ENCODE measurements at regions not wholly inside any gene's neighbourhood (a gene's known extent, or its start where the extent isn't known, plus 50 kb on each side); places are given as distances from the start of the nearest gene placed in this dataset.
A peak's percentile ranks its signal among the peaks of the same experiment; 100 is the strongest.

GRCh38 chr2:150555611-150556356, 68.3 kb upstream of the RND3 start:
- no peak overlapping the region for H3K4me3 ChIP-seq
- H3K9me3 ChIP-seq = no peaks in the 10 kb centered on the region
- no peak for DNase-seq
- no peaks in the 10 kb centered on the region for H3K4me1 ChIP-seq
- no peak for TF ChIP-seq CTCF (IDR thresholded peaks at IDR 0.05)
- TF ChIP-seq POLR2A (IDR thresholded peaks at IDR 0.05) = no peak
- H3K27ac ChIP-seq = no peak overlapping the region
- H3K36me3 ChIP-seq = no peaks in the 10 kb centered on the region
- no peaks in the 10 kb centered on the region for H3K27me3 ChIP-seq

DNA sequence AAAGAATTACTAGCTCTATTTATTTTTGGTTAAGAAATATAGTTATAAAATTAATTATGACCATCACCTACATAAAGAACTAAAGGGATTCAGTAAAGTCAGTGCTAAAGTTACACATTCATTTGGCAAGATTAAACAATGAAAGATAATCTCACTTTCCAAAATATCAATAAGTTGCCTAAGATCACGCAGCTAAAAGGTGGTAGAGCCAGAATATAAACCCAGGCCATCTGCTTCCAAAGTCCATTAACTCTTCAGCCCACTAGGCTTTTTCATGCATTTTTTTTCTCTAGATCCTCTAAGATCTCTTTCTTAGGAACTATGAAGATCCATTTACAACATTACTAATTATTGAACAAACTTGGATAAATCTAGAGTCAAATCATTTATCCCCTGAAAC, 66.6 kb upstream of the RND3 start:
- H3K9me3 ChIP-seq = no peaks in the 10 kb centered on the region
- H3K4me3 ChIP-seq = no peak overlapping the region
- no peaks in the 10 kb centered on the region for H3K36me3 ChIP-seq
- no peaks in the 10 kb centered on the region for H3K27me3 ChIP-seq
- H3K27ac ChIP-seq = no peak overlapping the region
- no peak for TF ChIP-seq POLR2A (IDR thresholded peaks at IDR 0.05)
- no peak for TF ChIP-seq CTCF (IDR thresholded peaks at IDR 0.05)
- H3K4me1 ChIP-seq = no peaks in the 10 kb centered on the region
- DNase-seq = no peak

- no peaks in the 10 kb centered on the region for H3K4me1 ChIP-seq
- H3K36me3 ChIP-seq = no peaks in the 10 kb centered on the region
- H3K9me3 ChIP-seq = no peaks in the 10 kb centered on the region
- H3K27ac ChIP-seq = no peak overlapping the region
- no peak for DNase-seq
- TF ChIP-seq CTCF (IDR thresholded peaks at IDR 0.05) = no peak
- TF ChIP-seq POLR2A (IDR thresholded peaks at IDR 0.05) = no peak
- no peak overlapping the region for H3K4me3 ChIP-seq
- H3K27me3 ChIP-seq = no peaks in the 10 kb centered on the region
These were observed 64.8 kb upstream of the RND3 start for GRCh38 chr2:150552041-150552820.

DNA sequence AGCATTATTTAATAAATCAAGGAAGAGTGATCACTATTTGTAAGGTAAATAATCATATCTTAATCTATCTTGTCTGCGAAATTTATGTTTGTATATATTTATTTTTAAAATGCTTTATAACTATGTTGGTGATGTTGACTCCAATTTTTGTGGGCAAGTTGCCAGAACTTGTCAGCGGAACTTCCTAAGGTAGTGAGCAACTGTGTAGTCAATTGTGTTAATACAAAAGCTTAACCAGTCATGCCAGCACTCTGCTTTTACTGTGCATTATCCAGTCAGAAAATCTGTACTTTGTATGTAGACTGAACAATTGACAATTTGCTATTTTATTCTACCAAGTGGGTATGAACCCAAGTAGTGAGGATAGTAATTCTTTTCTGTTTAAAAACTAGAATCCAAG, 61.9 kb upstream of the RND3 start:
- Histone ChIP-seq H3K9me3 (no peaks in the 10 kb centered on the region), H3K27ac (no peak overlapping the region), H3K27me3 (no peaks in the 10 kb centered on the region), H3K36me3 (no peaks in the 10 kb centered on the region), H3K4me3 (no peak overlapping the region), H3K4me1 (no peaks in the 10 kb centered on the region)
- DNase-seq = no peak
- TF ChIP-seq CTCF (IDR thresholded peaks at IDR 0.05) (no peak), POLR2A (IDR thresholded peaks at IDR 0.05) (no peak)

DNA sequence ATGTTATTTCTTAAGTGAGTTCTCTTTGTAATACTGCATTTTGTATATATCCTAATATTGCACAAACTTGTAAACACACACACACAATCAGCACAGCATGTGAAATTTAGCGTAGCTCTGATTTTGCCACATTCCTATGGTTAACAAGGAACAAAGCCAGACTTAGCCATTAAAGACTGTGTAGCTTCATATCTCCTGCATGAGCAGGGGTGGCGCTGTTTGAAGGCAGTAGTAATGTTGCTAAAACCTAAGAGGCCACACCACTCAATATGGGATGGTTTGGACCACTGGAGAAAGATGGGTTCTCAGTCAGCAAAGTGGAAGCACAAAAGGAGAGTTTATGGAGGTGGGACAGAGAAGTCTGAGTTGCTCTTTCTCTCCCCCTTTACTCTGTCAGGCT, 61.1 kb upstream of the RND3 start:
- no peaks in the 10 kb centered on the region for H3K36me3 ChIP-seq
- no peaks in the 10 kb centered on the region for H3K27me3 ChIP-seq
- H3K4me1 ChIP-seq = no peaks in the 10 kb centered on the region
- TF ChIP-seq CTCF (IDR thresholded peaks at IDR 0.05) (peak in 2 of 6 experiments; percentile 4 to 11), POLR2A (IDR thresholded peaks at IDR 0.05) (no peak)
- no peak overlapping the region for H3K27ac ChIP-seq
- H3K9me3 ChIP-seq = no peaks in the 10 kb centered on the region
- no peak overlapping the region for H3K4me3 ChIP-seq
- DNase-seq = no peak
